ENCODE measurements at regions not wholly inside any gene's neighbourhood (a gene's known extent, or its start where the extent isn't known, plus 50 kb on each side); places are given as distances from the start of the nearest gene placed in this dataset.

GRCh38 chr12:83690465-83690864, 1003.8 kb downstream of the TMTC2 start:
- Histone ChIP-seq H3K27ac (ENCODE audit: low read depth in 1 of 2, low read length in 2 of 2) (no peak overlapping the region), H3K27me3 (ENCODE audit: control insufficient read depth in 4 of 4, insufficient read depth in 4 of 4, low read length in 3 of 4) (no peaks in the 10 kb centered on the region), H3K4me3 (ENCODE audit: low read depth in 1 of 3, low read length in 3 of 3) (no peak overlapping the region), H3K9me3 (ENCODE audit: control insufficient read depth in 4 of 4, low read length in 3 of 4) (peaks cover 0 to 2% (median under 1%) of the 10 kb centered on the region in 4 donors), H3K4me1 (ENCODE audit: control insufficient read depth in 4 of 4, insufficient read depth in 4 of 4, low read length in 3 of 4) (no peaks in the 10 kb centered on the region), H3K36me3 (ENCODE audit: control insufficient read depth in 4 of 4, insufficient read depth in 3 of 4, low read depth in 1 of 4, low read length in 3 of 4) (no peaks in the 10 kb centered on the region), H3K9ac (ENCODE audit: low read depth in 1 of 2, low read length in 2 of 2) (no peak overlapping the region)
- no peak for DNase-seq (ENCODE audit: low spot score)
- TF ChIP-seq REST (IDR thresholded peaks at IDR 0.05) (no peak), HNF4A (conservative IDR thresholded peaks at IDR 0.05) (no peak), RAD21 (IDR thresholded peaks at IDR 0.05) (no peak), NR2F2 (IDR thresholded peaks at IDR 0.05) (no peak), YY1 (IDR thresholded peaks at IDR 0.05) (no peak), JUND (IDR thresholded peaks at IDR 0.05) (no peak), ATF3 (IDR thresholded peaks at IDR 0.05) (no peak), SP1 (IDR thresholded peaks at IDR 0.05) (no peak), EGR1 (IDR thresholded peaks at IDR 0.05; ENCODE audit: low read depth in 2 of 2) (no peak), HNF4G (IDR thresholded peaks at IDR 0.05) (no peak), TAF1 (conservative IDR thresholded peaks at IDR 0.05) (no peak), MAX (IDR thresholded peaks at IDR 0.05) (no peak), ZBTB33 (IDR thresholded peaks at IDR 0.05) (no peak), FOXA1 (IDR thresholded peaks at IDR 0.05) (no peak), GABPA (IDR thresholded peaks at IDR 0.05 in 1 of 2, conservative IDR thresholded peaks at IDR 0.05 in 1 of 2) (no peak), RXRA (IDR thresholded peaks at IDR 0.05) (no peak), FOXA2 (IDR thresholded peaks at IDR 0.05) (no peak), CTCF (IDR thresholded peaks at IDR 0.05; ENCODE audit: low read depth, low read length, missing input control) (no peak)
- 91% methylated on average over 1 of the region's 1 CpG for WGBS
